ENCODE measurements at regions not wholly inside any gene's neighbourhood (a gene's known extent, or its start where the extent isn't known, plus 50 kb on each side); places are given as distances from the start of the nearest gene placed in this dataset.

DNA sequence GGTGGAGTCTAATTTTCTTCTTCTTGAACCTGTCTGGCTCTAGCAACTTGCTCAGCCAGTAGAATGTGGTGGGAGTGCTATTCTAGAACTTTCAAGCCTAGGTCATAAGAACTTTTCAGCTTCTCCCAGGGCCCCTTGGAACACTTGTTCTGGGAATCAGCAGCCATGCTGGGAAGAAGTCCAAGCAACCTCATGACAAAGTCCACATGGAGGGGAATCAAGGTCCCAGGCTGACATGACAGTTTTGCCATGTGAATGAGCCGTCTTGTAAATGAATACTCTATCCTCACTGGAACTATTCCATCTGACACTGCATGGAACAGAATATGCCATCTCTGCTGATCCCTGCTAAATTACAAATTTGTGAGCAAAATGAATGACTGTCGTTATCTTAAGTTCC lies 214.2 kb upstream of the TBX3 start:
- no peak for DNase-seq (ENCODE audit: low read depth)

- no peak for DNase-seq (ENCODE audit: low read depth)
Measured at GRCh38 chr12:114895827-114896226, 211.9 kb upstream of the TBX3 start.

- no peak for DNase-seq (ENCODE audit: low read depth)
Measured at GRCh38 chr12:114895081-114895480, 211.1 kb upstream of the TBX3 start.

DNA sequence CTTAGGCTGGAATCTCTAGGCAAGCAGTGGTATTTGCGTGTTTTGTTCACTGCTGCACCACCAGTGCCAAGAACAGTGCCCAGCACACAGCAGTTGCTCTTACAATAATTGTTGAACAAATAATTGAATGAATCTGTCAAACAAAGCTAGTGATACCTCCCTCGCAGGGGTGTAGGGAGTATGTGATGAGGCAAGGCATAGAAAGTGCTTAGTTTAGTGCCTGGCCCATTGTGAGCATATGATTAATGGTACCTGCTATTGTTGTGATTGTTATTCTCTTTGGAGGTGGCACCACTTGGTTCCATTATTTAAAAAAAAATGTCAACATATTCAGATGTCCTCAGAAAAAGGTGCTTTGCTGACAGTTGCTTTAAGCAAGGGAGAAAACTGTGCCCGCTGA lies 210.1 kb upstream of the TBX3 start:
- no peak for DNase-seq (ENCODE audit: low read depth)

DNA sequence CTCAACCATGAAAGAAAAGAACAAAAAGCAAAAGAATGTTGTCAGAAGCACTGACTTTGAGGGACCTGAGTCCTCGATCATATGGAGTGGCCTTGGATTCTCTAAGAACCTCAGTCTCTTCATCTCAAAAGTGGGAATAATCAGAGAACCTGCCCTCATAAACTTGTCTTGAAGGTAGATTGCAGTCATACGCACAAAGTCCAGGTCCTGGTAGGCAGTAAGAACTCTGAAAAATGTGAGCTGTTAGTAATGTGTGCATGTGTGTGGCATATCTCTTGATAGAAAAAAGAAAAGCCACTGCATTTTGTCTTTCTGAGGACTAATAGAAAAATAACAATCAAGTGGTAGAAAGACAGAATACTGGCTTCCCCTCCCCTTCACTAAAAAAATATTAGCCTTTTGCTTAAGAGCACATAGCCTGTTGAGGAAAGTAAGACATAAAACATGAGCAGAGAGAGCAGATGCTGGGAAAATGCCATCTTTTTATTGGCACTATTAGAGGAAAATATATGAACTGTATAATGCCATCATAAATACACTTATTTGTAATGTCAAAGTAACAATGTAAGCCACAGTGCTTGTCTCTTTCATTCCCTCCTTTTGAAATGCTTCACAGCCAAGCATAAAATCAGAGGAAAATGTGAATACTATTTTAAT lies 205.1 kb upstream of the TBX3 start:
- no peak for DNase-seq (ENCODE audit: low read depth)

GRCh38 chr12:114888448-114888847 lies 204.5 kb upstream of the TBX3 start:
- no peak for DNase-seq (ENCODE audit: low read depth)

GRCh38 chr12:114885501-114885900 lies 201.5 kb upstream of the TBX3 start:
- DNase-seq (ENCODE audit: low read depth): no peak

GRCh38 chr12:114884575-114884974 lies 200.6 kb upstream of the TBX3 start:
- DNase-seq (ENCODE audit: low read depth): no peak

- DNase-seq (ENCODE audit: low read depth): no peak
Measured at GRCh38 chr12:114882083-114882482, 198.1 kb upstream of the TBX3 start.

GRCh38 chr12:114879354-114879753 lies 195.4 kb upstream of the TBX3 start:
- no peak for DNase-seq (ENCODE audit: low read depth)

GRCh38 chr12:114878781-114879180 lies 194.8 kb upstream of the TBX3 start:
- no peak for DNase-seq (ENCODE audit: low read depth)

- no peak for DNase-seq (ENCODE audit: low read depth)
Measured at GRCh38 chr12:114876968-114877680, 193.1 kb upstream of the TBX3 start.

DNA sequence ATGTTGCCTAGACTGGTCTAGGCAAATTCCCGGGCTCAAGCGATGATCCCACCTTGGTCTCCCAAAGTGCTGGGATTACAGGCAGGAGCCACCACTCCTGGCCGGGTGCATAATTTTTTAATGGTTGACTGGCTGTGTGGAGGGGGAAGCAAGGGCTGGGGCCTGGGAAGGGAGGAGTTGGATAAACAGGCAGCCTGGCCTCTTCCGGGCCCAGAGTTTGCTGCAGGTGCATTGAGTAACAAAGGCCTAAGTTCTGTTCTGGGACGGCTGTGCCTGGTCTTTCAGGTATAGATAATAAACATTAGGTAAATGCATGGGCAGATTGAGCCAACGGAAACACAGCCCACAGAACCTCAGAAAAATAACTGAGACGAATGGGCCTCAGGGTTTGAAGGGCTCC lies 191.3 kb upstream of the TBX3 start:
- DNase-seq (ENCODE audit: low read depth): no peak

GRCh38 chr12:114873656-114874055 lies 189.7 kb upstream of the TBX3 start:
- no peak for DNase-seq (ENCODE audit: low read depth)

GRCh38 chr12:114868995-114869834 lies 185.2 kb upstream of the TBX3 start:
- DNase-seq (ENCODE audit: low read depth): no peak

DNA sequence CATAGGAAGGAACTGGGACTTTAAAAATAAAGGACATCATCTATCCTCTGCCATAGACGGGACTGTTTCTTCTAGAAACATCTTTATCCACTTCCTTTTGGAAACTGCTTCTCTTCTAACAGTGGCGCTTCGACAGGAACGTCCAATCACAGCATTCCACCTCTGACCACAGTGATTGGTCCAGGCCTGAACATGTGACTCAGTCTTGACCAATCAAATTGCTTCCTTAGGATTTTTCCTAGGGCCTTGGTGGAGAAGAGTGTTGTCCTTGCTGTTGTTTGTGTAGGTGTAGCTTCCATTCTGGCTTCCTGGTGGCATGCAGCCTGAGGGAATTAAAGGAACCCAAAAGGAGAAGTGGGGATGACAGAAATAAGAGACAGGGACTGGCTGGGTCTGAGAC lies 182.4 kb upstream of the TBX3 start:
- no peak for DNase-seq (ENCODE audit: low read depth)

- no peak for DNase-seq (ENCODE audit: low read depth)
Measured at GRCh38 chr12:114864837-114865551, 181.0 kb upstream of the TBX3 start.

GRCh38 chr12:114863911-114864310 lies 179.9 kb upstream of the TBX3 start:
- DNase-seq (ENCODE audit: low read depth): no peak

- no peak for DNase-seq (ENCODE audit: low read depth)
Measured at GRCh38 chr12:114860969-114861368, 177.0 kb upstream of the TBX3 start.

DNA sequence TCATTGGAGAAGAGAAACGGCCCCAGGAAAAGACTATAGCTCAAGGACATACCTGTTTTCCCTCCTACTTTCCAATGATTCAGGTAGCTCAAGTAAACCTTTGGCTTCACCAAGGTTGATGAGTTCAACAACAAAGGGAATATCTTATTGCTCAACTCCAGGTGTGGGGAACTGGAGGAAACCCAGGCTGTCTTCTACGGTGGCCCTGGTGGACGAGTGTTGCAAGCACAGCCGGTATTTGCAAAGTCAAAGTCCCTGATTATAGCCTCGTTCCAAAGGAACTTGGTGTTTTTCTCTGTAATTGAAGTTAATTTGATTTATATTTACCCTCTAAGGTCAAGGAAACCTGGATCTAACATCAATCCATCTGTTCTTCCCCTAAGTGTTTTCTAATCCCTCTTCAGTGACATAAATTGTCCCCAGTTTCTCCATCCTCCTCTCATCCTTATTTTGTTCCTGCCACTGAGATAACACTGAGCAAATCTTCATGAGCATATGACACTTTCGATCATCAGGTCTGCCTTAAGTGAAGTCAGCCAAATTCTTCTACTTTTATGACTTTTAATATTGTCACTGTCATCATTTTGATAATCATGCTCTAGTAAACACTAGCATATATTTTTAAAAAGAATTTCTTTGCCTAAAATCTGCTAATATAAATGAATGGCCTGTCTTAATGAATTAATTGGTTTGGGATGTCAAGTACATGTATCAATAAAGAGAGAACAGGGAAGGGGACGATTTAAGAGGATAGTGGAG lies 174.6 kb upstream of the TBX3 start:
- no peak for DNase-seq (ENCODE audit: low read depth)

- DNase-seq (ENCODE audit: low read depth): no peak
Measured at GRCh38 chr12:114855678-114856077, 171.7 kb upstream of the TBX3 start.

Measured in T-helper 22 cell (primary cell).